Gastroesophageal sphincter (tissue), 4 donors: ENCODE measurements at regions not wholly inside any gene's neighbourhood (a gene's known extent, or its start where the extent isn't known, plus 50 kb on each side); places are given as distances from the start of the nearest gene placed in this dataset.

Experiments
- ATAC-seq: fragments of 150-250 bp; one replicate; pipeline ENCODE4 v1.9.1; 2016; ENCODE audit warnings: mild to moderate bottlenecking, moderate library complexity
- H3K27ac ChIP-seq, 4 donors: fragments of 200-600 bp; sonication (generic) in 3 of 4; 1 replicate in 3 of 4; 2 replicates in 1 of 4; pipeline ENCODE4 v1.5.1; 2016 to 2019
- H3K27me3 ChIP-seq: fragments of 200-600 bp; sonication (generic); one replicate; pipeline ENCODE4 v1.5.1; 2019
- H3K36me3 ChIP-seq, 2 donors: fragments of 200-600 bp; sonication (generic); one replicate each; pipeline ENCODE4 v1.5.1; 2019; ENCODE audit warnings: control low read depth in 1 of 2
- H3K4me1 ChIP-seq, 3 donors: fragments of 200-600 bp; sonication (generic); 1 replicate in 2 of 3; 2 replicates in 1 of 3; pipeline ENCODE4 v1.5.1; 2016 to 2019; ENCODE audit warnings: control low read depth in 2 of 3
- H3K4me3 ChIP-seq, 2 donors: fragments of 200-600 bp; sonication (generic); one replicate each; pipeline ENCODE4 v1.5.1; 2019; ENCODE audit warnings: mild to moderate bottlenecking in 1 of 2, moderate library complexity in 1 of 2
- H3K9me3 ChIP-seq, 3 donors: fragments of 200-600 bp; sonication (generic); one replicate each; pipeline ENCODE4 v1.5.1; 2017 to 2019; ENCODE audit warnings: control low read depth in 2 of 3
- EP300 ChIP-seq: sonication (generic); formaldehyde crosslinking; IDR thresholded peaks from one replicate; pipeline ENCODE4 v1.6.1; 2017; ENCODE audit warnings: antibody characterized with exemption, mild to moderate bottlenecking
- POLR2A ChIP-seq, 2 donors: fragments of 450-650 bp; IDR thresholded peaks; one replicate each; pipeline ENCODE4 v1.6.1; 2017; ENCODE audit warnings: antibody characterized with exemption in 2 of 2, mild to moderate bottlenecking in 2 of 2, moderate library complexity in 1 of 2
- POLR2AphosphoS5 ChIP-seq: sonication (generic); formaldehyde crosslinking; IDR thresholded peaks from one replicate; pipeline ENCODE4 v1.6.1; 2017; ENCODE audit warnings: antibody characterized with exemption
- WGBS, 2 donors: methylation state at CpG; one replicate each; pipeline ENCODE4 v1.1.5; 2018; ENCODE audit warnings: low coverage in 1 of 2; 5-methylcytosine and 5-hydroxymethylcytosine counted together
- TF ChIP-seq, protein P1 (sequence below), 4 experiments: fragments of 200-600 bp in 2 of 4; fragments of 450-650 bp in 2 of 4; sonication (generic) in 1 of 4; IDR thresholded peaks; one replicate each; pipeline ENCODE4 v1.5.1; 2017 to 2019; ENCODE audit warnings: antibody characterized with exemption in 4 of 4, mild to moderate bottlenecking in 2 of 4, moderate library complexity in 2 of 4

DNA sequence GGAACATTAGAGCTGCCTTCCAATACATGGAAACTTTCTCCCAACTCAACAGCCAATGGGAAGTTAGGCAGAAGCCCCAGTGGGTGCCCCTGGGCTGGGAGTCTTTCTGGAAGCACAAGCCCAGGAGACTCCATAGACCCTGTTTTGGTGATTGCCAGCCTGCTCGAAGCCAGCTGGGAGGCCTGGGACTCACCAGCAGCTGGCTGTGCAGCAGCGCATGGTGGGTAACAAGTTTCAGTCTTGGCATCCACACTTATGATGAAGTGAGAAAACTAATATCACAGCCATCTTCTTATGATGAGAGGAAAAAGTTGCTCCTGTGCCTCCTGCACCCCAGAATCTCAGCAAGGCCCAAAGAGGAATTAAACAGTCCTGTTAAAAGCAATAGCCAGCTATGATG lies 522.5 kb upstream of the CDH5 start:
- H3K27ac ChIP-seq = no peak overlapping the region
- H3K9me3 ChIP-seq = no peaks in the 10 kb centered on the region
- WGBS, 2 donors = no CpG with 5 or more reads among the region's 2 CpGs
- no peaks in the 10 kb centered on the region for H3K27me3 ChIP-seq
- H3K4me1 ChIP-seq = no peaks in the 10 kb centered on the region
- TF ChIP-seq POLR2A (IDR thresholded peaks at IDR 0.05) (no peak), EP300 (no peak), POLR2AphosphoS5 (no peak)
- TF ChIP-seq, protein P1, sequence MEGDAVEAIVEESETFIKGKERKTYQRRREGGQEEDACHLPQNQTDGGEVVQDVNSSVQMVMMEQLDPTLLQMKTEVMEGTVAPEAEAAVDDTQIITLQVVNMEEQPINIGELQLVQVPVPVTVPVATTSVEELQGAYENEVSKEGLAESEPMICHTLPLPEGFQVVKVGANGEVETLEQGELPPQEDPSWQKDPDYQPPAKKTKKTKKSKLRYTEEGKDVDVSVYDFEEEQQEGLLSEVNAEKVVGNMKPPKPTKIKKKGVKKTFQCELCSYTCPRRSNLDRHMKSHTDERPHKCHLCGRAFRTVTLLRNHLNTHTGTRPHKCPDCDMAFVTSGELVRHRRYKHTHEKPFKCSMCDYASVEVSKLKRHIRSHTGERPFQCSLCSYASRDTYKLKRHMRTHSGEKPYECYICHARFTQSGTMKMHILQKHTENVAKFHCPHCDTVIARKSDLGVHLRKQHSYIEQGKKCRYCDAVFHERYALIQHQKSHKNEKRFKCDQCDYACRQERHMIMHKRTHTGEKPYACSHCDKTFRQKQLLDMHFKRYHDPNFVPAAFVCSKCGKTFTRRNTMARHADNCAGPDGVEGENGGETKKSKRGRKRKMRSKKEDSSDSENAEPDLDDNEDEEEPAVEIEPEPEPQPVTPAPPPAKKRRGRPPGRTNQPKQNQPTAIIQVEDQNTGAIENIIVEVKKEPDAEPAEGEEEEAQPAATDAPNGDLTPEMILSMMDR (IDR thresholded peaks at IDR 0.05) = no peak
- no peak overlapping the region for H3K4me3 ChIP-seq
- no peaks in the 10 kb centered on the region for H3K36me3 ChIP-seq
- no peak for ATAC-seq

DNA sequence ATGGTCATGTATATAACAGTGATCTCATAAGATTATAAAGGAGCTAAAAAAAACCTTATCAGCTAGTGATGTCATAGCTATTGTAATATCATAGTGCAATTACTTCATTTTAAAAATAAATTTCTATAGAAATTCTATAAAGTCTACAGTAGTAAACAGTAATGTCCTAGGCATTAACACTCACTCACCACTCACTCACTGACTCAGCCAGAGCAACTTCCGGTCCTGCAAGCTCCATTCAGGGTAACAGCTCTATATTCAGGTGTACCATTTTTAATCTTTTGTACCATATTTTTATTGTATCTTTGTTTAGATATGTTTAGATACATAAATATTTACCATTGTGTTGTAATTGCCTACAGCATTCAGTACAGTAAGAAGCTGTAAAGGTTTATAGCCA lies 524.4 kb upstream of the CDH5 start:
- H3K36me3 ChIP-seq = no peaks in the 10 kb centered on the region
- no peak for TF ChIP-seq EP300
- no peak for TF ChIP-seq POLR2A (IDR thresholded peaks at IDR 0.05)
- no peak for TF ChIP-seq POLR2AphosphoS5
- TF ChIP-seq, protein P1 (IDR thresholded peaks at IDR 0.05) = no peak
- no peaks in the 10 kb centered on the region for H3K27me3 ChIP-seq
- no peaks in the 10 kb centered on the region for H3K9me3 ChIP-seq
- H3K4me3 ChIP-seq = no peak overlapping the region
- WGBS, 2 donors = 86 to 100% methylated on average over 1 of the region's 1 CpG
- no peak overlapping the region for H3K27ac ChIP-seq
- ATAC-seq = no peak
- H3K4me1 ChIP-seq = no peaks in the 10 kb centered on the region

- 100% methylated on average over 2 to 3 of the region's 3 CpGs for WGBS, 2 donors
- Histone ChIP-seq H3K9me3 (no peaks in the 10 kb centered on the region), H3K36me3 (no peaks in the 10 kb centered on the region), H3K4me3 (no peak overlapping the region), H3K4me1 (no peaks in the 10 kb centered on the region), H3K27ac (no peak overlapping the region), H3K27me3 (no peaks in the 10 kb centered on the region)
- ATAC-seq = no peak
- TF ChIP-seq POLR2A (IDR thresholded peaks at IDR 0.05) (no peak), EP300 (no peak), POLR2AphosphoS5 (no peak)
- TF ChIP-seq, protein P1 (IDR thresholded peaks at IDR 0.05) = no peak
These were observed 528.5 kb upstream of the CDH5 start for GRCh38 chr16:65838001-65838400.

DNA sequence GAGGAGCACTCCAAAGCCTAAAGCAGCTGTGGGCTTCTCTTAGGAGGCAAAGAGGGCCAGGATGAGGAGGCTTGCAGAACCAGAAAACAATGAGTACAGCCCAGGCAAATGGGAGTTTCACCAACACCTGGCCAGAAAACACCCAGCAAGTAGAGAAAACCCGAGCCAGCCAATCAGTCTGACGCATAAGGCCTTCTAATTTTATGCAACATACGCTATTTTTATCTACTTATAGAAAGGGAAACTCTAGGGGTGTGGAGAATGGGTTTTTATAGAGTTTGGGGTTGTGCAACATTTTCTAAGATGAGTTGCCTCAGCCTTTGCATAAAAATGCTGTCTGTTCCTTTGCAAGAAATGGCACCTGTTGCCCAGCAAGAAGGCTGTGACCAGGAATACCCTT lies 529.0 kb upstream of the CDH5 start:
- no peaks in the 10 kb centered on the region for H3K4me1 ChIP-seq
- H3K27ac ChIP-seq = no peak overlapping the region
- ATAC-seq = no peak
- no peaks in the 10 kb centered on the region for H3K9me3 ChIP-seq
- TF ChIP-seq POLR2AphosphoS5 = no peak
- no peak for TF ChIP-seq EP300
- no peak for TF ChIP-seq POLR2A (IDR thresholded peaks at IDR 0.05)
- TF ChIP-seq, protein P1 (IDR thresholded peaks at IDR 0.05) = no peak
- no peaks in the 10 kb centered on the region for H3K27me3 ChIP-seq
- no peaks in the 10 kb centered on the region for H3K36me3 ChIP-seq
- no peak overlapping the region for H3K4me3 ChIP-seq
- 86 to 93% methylated on average over 3 of the region's 3 CpGs for WGBS, 2 donors

DNA sequence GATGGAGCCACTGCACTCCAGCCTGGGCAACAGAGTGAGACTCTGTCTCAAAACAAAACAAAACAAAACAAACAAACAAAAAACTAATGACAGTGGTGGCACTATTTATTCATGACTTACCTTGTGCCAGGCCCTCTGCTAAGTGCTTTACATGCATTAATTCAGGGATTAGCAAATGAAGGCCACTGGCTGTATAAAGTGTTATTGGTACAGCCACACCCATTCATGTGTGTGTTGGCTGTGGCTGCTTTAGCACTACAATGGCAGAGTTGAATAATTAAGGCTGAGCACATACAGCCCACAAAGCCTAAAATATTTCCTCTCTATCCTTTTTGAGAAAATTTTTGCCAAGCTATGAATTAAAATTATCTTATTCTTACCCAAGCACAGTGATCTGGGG lies 531.8 kb upstream of the CDH5 start:
- Histone ChIP-seq H3K27ac (no peak overlapping the region), H3K4me1 (no peaks in the 10 kb centered on the region), H3K36me3 (no peaks in the 10 kb centered on the region), H3K4me3 (no peak overlapping the region), H3K9me3 (no peaks in the 10 kb centered on the region), H3K27me3 (no peaks in the 10 kb centered on the region)
- ATAC-seq = no peak
- TF ChIP-seq, protein P1 (IDR thresholded peaks at IDR 0.05) = no peak
- no peak for TF ChIP-seq EP300
